GM12873 (cell line): ENCODE measurements at regions not wholly inside any gene's neighbourhood (a gene's known extent, or its start where the extent isn't known, plus 50 kb on each side); places are given as distances from the start of the nearest gene placed in this dataset.

Experiments used
- TF ChIP-seq, protein P1 (sequence below): IDR thresholded peaks from 2 replicates; pipeline ENCODE4 v1.5.1; 2012; ENCODE audit warnings: low read depth, mild to moderate bottlenecking, moderate library complexity, low read length, control low read depth; ENCODE audit not compliant: insufficient read depth; ENCODE audit errors: missing control alignments

- TF ChIP-seq, protein P1, sequence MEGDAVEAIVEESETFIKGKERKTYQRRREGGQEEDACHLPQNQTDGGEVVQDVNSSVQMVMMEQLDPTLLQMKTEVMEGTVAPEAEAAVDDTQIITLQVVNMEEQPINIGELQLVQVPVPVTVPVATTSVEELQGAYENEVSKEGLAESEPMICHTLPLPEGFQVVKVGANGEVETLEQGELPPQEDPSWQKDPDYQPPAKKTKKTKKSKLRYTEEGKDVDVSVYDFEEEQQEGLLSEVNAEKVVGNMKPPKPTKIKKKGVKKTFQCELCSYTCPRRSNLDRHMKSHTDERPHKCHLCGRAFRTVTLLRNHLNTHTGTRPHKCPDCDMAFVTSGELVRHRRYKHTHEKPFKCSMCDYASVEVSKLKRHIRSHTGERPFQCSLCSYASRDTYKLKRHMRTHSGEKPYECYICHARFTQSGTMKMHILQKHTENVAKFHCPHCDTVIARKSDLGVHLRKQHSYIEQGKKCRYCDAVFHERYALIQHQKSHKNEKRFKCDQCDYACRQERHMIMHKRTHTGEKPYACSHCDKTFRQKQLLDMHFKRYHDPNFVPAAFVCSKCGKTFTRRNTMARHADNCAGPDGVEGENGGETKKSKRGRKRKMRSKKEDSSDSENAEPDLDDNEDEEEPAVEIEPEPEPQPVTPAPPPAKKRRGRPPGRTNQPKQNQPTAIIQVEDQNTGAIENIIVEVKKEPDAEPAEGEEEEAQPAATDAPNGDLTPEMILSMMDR: no peak
Observed at GRCh38 chr6:68240726-68241125, 394.4 kb upstream of the ADGRB3 start.

- TF ChIP-seq, protein P1: no peak
Observed at GRCh38 chr6:68239034-68239433, 396.0 kb upstream of the ADGRB3 start.

- TF ChIP-seq, protein P1: no peak
Observed at GRCh38 chr6:68238097-68238601, 396.9 kb upstream of the ADGRB3 start.

GRCh38 chr6:68237205-68237604, 397.9 kb upstream of the ADGRB3 start:
- TF ChIP-seq, protein P1: no peak

- TF ChIP-seq, protein P1: no peak
Observed at GRCh38 chr6:68235326-68235784, 399.7 kb upstream of the ADGRB3 start.

- TF ChIP-seq, protein P1: no peak
Observed at GRCh38 chr6:68233623-68234022, 401.5 kb upstream of the ADGRB3 start.

GRCh38 chr6:68229566-68229965, 405.5 kb upstream of the ADGRB3 start:
- TF ChIP-seq, protein P1: no peak
